ENCODE measurements at regions not wholly inside any gene's neighbourhood (a gene's known extent, or its start where the extent isn't known, plus 50 kb on each side); places are given as distances from the start of the nearest gene placed in this dataset.

DNA sequence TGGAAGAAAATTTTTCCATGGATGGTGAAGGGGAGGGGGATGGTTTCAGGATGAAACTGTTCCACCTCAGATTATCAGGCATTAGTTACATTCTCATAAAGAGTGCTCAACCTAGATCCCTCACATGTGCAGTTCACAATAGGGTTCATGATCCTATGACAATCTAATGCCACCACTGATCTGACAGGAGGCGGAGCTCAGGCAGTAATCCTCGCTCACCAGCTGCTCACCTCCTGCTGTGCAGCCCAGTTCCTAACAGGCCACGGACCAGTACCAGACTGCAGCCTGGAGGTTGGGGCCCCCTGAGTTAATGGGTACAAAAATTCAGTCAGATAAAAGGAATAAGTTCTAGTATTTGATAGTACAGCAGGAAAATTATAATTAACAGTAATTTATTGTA lies 337.2 kb downstream of the NPR3 start:
- Histone ChIP-seq H3K4me1 (ENCODE audit: control insufficient read depth, insufficient read depth, low read length) (no peaks in the 10 kb centered on the region), H3K9ac (ENCODE audit: extremely low read depth, low read length, poor library complexity, severe bottlenecking) (no peak overlapping the region), H3K27me3 (ENCODE audit: control insufficient read depth, insufficient read depth, low read length, poor library complexity, severe bottlenecking) (no peaks in the 10 kb centered on the region), H3K9me3 (ENCODE audit: control insufficient read depth, low read length) (peaks cover 8% of the 10 kb centered on the region), H3K36me3 (ENCODE audit: control insufficient read depth, insufficient read depth, low read length) (no peaks in the 10 kb centered on the region), H3K4me3 (ENCODE audit: low read length) (no peak overlapping the region), H3K27ac (ENCODE audit: low read depth, low read length) (no peak overlapping the region)
- no peaks in the 10 kb centered on the region for H3K4me1 Mint-ChIP-seq
- H3K9me3 Mint-ChIP-seq, result no peaks in the 10 kb centered on the region
- H3K36me3 Mint-ChIP-seq (ENCODE audit: low read depth), result no peaks in the 10 kb centered on the region
- no peak overlapping the region for H3K4me3 Mint-ChIP-seq
- TF ChIP-seq, protein P1, sequence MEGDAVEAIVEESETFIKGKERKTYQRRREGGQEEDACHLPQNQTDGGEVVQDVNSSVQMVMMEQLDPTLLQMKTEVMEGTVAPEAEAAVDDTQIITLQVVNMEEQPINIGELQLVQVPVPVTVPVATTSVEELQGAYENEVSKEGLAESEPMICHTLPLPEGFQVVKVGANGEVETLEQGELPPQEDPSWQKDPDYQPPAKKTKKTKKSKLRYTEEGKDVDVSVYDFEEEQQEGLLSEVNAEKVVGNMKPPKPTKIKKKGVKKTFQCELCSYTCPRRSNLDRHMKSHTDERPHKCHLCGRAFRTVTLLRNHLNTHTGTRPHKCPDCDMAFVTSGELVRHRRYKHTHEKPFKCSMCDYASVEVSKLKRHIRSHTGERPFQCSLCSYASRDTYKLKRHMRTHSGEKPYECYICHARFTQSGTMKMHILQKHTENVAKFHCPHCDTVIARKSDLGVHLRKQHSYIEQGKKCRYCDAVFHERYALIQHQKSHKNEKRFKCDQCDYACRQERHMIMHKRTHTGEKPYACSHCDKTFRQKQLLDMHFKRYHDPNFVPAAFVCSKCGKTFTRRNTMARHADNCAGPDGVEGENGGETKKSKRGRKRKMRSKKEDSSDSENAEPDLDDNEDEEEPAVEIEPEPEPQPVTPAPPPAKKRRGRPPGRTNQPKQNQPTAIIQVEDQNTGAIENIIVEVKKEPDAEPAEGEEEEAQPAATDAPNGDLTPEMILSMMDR (conservative IDR thresholded peaks at IDR 0.05), result no peak
- DNase-seq, result no peak
- peaks cover 2% of the 10 kb centered on the region for H3K27me3 Mint-ChIP-seq (ENCODE audit: insufficient read depth)
- WGBS, 2 experiments (ENCODE audit: insufficient coverage in 1 of 2, insufficient read length in 1 of 2), result 60 to 72% methylated on average over 1 to 3 of the region's 3 CpGs
- no peak overlapping the region for H3K27ac Mint-ChIP-seq

GRCh38 chr5:33049298-33049697 lies 338.2 kb downstream of the NPR3 start:
- H3K4me1 Mint-ChIP-seq, result no peaks in the 10 kb centered on the region
- no peaks in the 10 kb centered on the region for H3K27me3 ChIP-seq (ENCODE audit: control insufficient read depth, insufficient read depth, low read length, poor library complexity, severe bottlenecking)
- no peaks in the 10 kb centered on the region for H3K4me1 ChIP-seq (ENCODE audit: control insufficient read depth, insufficient read depth, low read length)
- no peak overlapping the region for H3K9ac ChIP-seq (ENCODE audit: extremely low read depth, low read length, poor library complexity, severe bottlenecking)
- H3K27me3 Mint-ChIP-seq (ENCODE audit: insufficient read depth), result peaks cover 2% of the 10 kb centered on the region
- H3K27ac Mint-ChIP-seq, result no peak overlapping the region
- TF ChIP-seq, protein P1 (conservative IDR thresholded peaks at IDR 0.05), result no peak
- DNase-seq, result no peak
- no peaks in the 10 kb centered on the region for H3K36me3 ChIP-seq (ENCODE audit: control insufficient read depth, insufficient read depth, low read length)
- peaks cover 8% of the 10 kb centered on the region for H3K9me3 ChIP-seq (ENCODE audit: control insufficient read depth, low read length)
- peaks cover 8% of the 10 kb centered on the region for H3K9me3 Mint-ChIP-seq
- H3K4me3 Mint-ChIP-seq, result no peak overlapping the region
- WGBS, 2 experiments (ENCODE audit: insufficient coverage in 1 of 2, insufficient read length in 1 of 2), result 97% methylated on average over 3 to 6 of the region's 6 CpGs
- no peak overlapping the region for H3K4me3 ChIP-seq (ENCODE audit: low read length)
- H3K27ac ChIP-seq (ENCODE audit: low read depth, low read length), result no peak overlapping the region
- H3K36me3 Mint-ChIP-seq (ENCODE audit: low read depth), result no peaks in the 10 kb centered on the region

DNA sequence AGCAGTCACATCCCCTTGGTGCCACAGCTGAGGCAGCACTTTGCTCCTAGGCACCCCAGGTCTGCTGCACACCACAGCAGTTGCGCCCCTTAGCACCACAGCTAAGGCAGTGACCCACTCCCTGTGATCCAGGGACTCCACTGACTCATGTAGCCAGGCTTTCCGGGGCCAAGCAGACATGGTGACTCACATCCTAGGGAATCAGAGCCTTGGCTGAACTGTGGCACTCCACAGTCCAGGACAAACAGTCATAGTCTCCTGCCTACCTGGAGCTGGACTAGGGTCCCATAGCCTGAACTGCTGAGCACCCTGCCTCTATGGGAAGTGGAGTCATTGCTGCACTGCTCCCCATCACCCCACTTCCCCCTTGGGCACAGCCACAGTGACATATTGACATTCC lies 338.7 kb downstream of the NPR3 start:
- no peaks in the 10 kb centered on the region for H3K27me3 ChIP-seq (ENCODE audit: control insufficient read depth, insufficient read depth, low read length, poor library complexity, severe bottlenecking)
- H3K27ac Mint-ChIP-seq, result no peak overlapping the region
- no peak overlapping the region for H3K9ac ChIP-seq (ENCODE audit: extremely low read depth, low read length, poor library complexity, severe bottlenecking)
- no peak overlapping the region for H3K4me3 Mint-ChIP-seq
- no peak for DNase-seq
- no peak overlapping the region for H3K4me3 ChIP-seq (ENCODE audit: low read length)
- no peaks in the 10 kb centered on the region for H3K4me1 ChIP-seq (ENCODE audit: control insufficient read depth, insufficient read depth, low read length)
- H3K36me3 Mint-ChIP-seq (ENCODE audit: low read depth), result no peaks in the 10 kb centered on the region
- no peaks in the 10 kb centered on the region for H3K4me1 Mint-ChIP-seq
- TF ChIP-seq, protein P1 (conservative IDR thresholded peaks at IDR 0.05), result no peak
- peaks cover 7% of the 10 kb centered on the region for H3K9me3 ChIP-seq (ENCODE audit: control insufficient read depth, low read length)
- H3K27me3 Mint-ChIP-seq (ENCODE audit: insufficient read depth), result peaks cover 2% of the 10 kb centered on the region
- peaks cover 13% of the 10 kb centered on the region for H3K9me3 Mint-ChIP-seq
- no peak overlapping the region for H3K27ac ChIP-seq (ENCODE audit: low read depth, low read length)
- 90 to 92% methylated on average over 2 of the region's 2 CpGs for WGBS, 2 experiments (ENCODE audit: insufficient coverage in 1 of 2, insufficient read length in 1 of 2)
- no peaks in the 10 kb centered on the region for H3K36me3 ChIP-seq (ENCODE audit: control insufficient read depth, insufficient read depth, low read length)
